Activated CD4-positive, alpha-beta T cell treated with anti-CD3 and anti-CD28 coated beads for 48 hours (primary cell): ENCODE measurements at regions not wholly inside any gene's neighbourhood (a gene's known extent, or its start where the extent isn't known, plus 50 kb on each side); places are given as distances from the start of the nearest gene placed in this dataset.

Experiments
- DNase-seq: peaks from one replicate; pipeline ENCODE4 v3.0.0-alpha.2; 2020

- DNase-seq: no peak
Measured at GRCh38 chr5:67305913-67306710, 109.5 kb upstream of the CD180 start.

DNA sequence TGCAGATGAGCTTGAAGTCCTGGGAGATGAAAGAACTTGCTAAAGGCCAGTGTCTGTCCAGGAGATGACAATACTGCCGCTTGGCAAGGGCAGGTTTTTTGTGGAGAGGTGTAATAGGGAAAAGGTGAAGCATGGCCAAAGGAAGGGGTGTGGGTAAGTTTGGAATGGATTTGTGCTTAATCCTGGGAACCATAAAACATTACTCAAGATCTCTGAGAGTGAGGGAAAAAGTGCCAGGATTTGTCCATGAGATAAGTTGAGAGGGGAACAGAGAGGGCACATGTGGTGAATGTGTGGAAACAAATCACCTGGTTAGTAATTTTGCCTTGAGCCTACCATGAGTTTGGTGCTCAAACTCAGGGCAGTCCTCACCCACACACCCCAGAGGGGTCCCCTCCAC is 108.8 kb upstream of the CD180 start:
- no peak for DNase-seq

DNA sequence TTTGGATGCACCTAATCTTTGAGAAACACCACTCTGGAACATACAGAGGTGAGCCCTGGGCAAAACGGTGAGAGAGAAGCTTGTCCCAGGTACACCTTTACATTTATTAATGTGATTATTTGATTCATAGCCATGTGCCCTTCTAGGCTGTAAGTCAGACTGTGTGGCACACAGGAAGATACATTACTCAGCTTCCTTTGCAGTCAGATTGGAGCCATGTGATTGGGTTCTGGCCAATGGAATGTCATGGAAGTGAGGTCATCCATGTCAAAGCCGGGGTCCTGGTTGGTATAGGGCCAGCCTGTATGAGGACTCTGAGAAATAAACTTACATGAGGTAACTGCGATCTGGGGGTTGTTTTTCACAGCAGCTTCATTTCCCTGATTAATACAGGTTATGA is 106.8 kb upstream of the CD180 start:
- DNase-seq: no peak

DNA sequence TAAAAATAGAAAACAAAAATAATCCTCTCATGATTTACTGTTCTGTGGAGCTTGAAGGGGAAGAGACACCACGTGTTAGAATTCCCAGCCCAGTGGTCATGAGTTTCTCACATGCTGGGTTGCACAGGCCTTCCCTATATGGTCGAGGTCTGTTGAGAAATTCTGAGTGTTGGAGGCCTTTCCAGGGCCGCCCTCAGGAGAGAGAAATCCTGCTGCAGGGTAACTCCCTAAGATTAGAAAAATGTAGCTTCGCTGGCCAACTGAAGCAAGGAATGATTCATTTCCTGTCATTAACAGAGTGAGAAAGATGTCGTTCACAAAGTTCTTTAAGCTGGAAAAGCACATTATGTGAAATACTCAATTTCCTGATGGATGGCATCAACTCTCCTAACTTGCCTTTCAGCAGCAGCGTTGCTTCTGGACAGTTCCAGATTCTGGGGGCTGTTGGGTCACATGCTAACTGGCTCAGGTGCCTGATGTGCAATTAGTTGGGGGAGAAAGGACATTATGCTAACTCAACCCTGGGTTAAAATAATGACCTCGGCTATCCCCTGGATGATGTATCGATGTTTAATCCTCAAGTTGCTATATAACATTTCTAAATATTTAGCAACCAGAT is 104.8 kb upstream of the CD180 start:
- DNase-seq: no peak

GRCh38 chr5:67300326-67300725 is 103.7 kb upstream of the CD180 start:
- DNase-seq: no peak

- no peak for DNase-seq
Measured at GRCh38 chr5:67299231-67299735, 102.7 kb upstream of the CD180 start.

DNA sequence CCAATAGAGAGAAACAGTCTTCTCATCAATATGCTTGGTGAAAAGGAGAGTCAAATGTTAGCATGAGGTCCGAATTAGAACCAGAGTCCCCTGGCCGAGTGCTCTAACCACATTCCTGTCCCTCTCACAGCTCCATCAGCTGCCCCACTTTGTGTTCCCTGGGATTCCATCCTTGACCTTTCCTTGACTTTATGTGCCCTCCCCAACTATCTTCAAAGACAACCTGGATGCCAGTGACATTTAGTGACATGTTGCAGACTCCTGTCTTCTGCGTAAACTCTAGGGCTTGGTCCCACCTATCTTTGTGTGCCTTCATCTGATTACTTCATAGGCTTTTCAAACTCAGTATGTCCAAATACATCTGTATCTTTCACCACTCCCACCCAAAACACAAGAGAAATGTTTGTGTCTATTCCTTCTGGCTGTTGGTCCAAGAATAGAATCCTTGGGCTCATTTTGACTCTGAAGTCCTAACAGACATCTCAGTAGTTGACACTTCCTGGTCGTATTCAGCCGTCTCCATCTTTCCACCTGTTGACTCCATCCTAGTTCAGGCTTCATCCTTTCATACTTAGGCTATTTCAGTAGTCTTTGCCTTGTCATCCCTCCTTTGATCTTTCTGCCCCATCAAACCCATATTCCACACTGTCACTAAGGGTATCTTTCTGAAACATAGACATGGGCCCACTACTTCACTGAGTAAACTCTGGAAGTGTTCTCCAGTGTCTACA is 101.4 kb upstream of the CD180 start:
- DNase-seq: no peak

DNA sequence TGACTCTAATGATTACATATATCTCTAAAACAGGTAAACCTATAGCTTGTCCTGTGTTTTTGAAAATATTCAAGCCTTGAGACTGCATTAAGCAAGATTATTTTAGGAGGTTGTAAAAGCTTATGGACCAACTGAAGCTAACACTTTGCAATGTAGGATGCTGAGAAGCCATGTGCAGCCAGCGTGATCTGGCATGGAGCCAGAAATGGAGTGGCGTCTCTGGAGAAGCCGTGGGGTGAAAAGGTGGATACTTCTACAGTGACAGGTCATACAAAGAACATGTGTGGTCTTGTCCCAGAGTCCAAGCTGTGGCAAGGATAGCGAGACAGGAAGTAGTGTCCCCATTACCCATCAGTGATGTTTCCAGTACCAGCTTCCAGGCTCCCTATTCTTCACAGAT is 100.8 kb upstream of the CD180 start:
- DNase-seq: no peak

- no peak for DNase-seq
Measured at GRCh38 chr5:67294266-67294938, 97.8 kb upstream of the CD180 start.

GRCh38 chr5:67293226-67293625 is 96.6 kb upstream of the CD180 start:
- DNase-seq: no peak

GRCh38 chr5:67292201-67292940 is 95.8 kb upstream of the CD180 start:
- DNase-seq: no peak

DNA sequence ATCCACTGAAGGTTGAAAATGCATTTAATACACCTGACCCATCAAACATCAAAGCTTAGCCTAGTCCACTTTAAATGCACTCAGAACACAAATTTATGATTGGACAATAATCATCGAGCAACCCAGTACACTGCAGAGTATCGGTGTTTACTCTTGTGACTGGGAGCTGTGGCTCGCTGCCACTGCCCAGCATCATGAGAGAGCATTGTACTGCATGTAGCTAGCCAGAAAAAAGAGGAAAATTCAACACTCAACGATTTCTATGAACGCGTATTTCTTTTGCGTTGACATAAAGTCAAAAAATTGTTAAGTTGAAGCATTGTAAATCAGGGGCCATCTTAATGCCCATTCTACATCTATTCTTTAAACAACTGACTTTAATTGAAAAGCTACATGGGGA is 95.1 kb upstream of the CD180 start:
- no peak for DNase-seq

- no peak for DNase-seq
Measured at GRCh38 chr5:67291066-67291465, 94.5 kb upstream of the CD180 start.

DNA sequence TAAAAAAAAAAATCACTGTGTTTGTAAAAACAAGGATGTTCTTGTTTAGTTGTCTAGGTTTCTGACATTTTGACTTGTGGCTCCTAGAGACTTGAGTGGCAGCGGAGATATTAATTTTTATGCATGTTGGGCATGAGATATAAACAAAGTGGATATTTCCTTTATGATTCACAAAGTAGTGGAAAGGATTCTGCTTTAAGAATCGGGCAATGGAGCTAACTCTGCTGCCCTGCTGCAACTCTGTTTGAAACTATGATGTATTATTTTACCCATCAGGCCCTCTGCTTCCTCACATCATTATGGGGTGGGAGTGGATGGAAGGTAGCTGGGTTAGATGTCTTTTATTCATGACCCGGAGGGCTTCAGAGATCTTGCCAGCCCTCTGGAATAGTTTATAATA is 94.1 kb upstream of the CD180 start:
- DNase-seq: no peak

DNA sequence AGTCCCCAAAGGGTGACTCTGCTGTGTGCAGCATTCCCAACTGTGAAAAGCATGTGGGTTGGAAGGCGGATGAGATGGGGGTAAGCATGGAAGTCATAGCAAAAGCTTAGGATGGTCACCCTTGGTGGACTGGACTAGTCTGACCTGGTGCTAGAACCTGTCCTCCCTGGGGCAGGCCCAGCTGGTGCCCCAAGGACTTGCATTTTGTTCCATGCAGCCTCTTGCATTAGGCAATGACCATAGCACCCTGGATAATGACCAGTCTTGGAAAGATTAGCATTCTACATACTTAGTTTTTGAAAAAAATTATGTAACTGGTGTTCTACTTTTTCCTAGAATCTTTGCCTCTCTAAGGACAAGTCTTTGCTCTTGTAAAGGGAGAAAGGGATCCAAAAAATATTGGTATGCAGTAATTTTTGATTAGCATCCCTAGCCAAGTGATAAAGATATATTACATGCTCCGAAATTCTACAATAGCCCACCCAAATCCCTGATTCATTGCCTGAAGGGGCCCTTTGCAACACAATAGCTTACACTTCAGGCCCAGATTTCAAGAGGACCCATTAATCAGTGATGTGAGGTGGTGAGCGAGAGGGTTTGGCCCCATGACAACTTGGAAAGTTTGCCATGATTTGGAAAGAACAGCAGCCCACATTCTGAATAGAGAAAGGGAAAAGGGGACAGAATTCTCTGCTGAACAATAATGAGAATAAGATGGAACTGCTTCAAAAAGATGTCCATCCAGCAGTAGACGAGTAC is 93.3 kb upstream of the CD180 start:
- DNase-seq: no peak

DNA sequence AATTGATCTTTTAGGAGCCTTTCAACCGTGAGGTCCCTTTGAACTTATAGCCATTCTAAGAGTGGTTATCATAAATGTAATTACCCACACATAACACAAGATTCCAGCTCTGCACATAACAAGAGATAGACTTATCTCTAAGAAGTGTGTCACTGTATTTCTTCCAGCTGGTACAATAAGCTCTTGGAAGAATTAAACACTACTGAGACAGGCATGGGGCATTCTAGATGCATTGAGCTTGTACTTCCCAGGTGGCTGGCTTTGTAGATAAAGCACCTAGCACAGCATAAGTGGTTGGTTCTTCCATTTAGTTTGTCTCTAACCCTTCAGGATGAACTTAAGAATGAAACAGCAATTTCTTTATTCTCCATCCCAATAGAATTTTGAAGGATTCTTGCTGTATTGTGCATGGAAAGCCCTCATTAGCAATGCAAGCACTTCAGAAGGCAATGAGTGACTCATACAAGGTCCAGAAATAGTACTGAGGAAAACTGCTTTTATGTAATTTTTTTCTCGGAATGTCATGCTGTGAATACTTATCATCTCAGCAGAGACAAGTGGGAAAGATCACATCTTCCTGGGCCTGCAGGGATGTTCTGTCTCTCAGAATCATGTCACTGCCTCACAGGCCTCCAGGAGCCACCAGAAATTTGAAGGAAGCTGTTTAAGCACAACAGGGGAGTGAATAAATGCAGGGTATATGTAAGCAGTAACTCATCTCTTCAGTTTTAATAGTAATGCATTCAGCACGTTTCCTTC is 91.1 kb upstream of the CD180 start:
- no peak for DNase-seq

DNA sequence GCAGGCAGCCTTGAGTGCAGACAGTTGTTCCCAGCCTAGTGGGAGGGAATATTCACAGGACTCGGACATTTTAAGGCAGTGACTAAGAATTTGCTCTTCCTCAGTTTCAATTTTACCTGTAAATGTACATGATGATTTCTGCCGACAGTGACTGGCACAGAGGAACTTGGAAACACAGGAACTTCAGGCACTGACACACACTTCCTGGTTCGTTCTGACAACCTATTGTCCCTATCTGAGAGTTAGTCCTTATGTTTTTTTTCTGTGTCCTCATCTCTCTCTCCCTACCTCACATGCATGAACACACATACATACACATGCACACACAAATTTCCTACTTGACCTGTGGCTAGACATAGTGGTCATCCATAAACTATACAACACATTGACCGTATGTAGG is 89.4 kb upstream of the CD180 start:
- DNase-seq: no peak

- no peak for DNase-seq
Measured at GRCh38 chr5:67283988-67284487, 87.4 kb upstream of the CD180 start.

- DNase-seq: no peak
Measured at GRCh38 chr5:67283275-67283987, 86.8 kb upstream of the CD180 start.

DNA sequence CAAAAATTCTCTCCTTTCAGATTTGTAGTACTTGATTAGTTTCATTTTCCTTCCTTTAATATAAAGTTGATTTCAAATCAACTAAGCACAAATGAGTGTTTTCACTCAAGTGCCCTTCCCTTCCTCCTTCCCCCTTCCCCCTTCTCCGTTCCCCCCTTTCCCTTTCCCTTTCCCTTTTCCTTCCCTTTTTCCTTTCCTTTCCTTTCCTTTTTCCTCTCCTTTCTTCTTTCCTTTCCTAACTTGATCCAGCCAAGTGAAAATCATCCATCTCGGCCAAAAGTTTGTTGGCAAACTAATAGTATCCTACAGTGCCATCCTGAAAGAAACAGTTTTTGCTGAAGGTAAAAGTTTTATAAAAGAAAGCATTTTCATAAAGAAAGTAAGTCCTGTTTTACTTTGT is 85.3 kb upstream of the CD180 start:
- DNase-seq: no peak
